ENCODE measurements at regions not wholly inside any gene's neighbourhood (a gene's known extent, or its start where the extent isn't known, plus 50 kb on each side); places are given as distances from the start of the nearest gene placed in this dataset.
"Not testable (repeated sequence)": the region's sequence is repeated elsewhere in the genome, so short reads cannot be mapped to it uniquely, and the experiment has no call there.

DNA sequence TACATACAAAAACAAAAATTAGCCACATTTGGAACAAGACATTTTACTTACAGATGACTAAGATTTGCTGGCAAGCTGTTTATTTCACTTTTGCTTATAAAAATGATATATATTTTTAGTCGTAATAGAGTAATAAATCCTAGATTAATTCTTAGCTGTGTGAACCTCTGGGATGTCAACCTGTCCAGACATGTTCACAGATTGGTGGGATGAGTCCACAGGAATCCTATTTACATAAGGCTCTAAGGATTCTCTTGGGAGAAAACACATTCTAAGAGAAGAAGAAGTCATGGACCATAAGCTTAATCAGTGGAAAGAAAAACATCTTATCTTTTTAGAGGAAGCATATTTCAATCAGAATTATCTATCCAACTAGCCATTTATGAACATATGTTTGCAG, 797.4 kb downstream of the C12orf50 start:
- no peak for DNase-seq

DNA sequence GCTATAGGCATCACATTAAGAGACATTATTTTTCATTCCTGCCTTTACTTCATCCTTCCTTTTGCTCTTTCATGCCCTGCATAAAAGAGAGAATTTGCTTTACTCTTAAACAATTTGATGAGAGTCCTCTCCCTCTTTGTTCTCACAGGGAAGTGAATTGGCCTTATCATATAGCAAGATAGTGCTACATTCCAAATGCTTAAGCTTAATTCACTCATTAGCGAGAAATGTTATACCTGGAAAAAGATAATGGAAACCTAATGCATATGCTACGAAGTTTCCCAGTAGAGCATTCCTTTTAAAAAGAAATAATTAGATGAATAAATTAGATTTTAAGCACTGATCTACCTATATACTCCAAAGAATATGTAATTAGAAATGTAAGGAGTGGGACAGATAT, 798.8 kb downstream of the C12orf50 start:
- no peak for DNase-seq

DNA sequence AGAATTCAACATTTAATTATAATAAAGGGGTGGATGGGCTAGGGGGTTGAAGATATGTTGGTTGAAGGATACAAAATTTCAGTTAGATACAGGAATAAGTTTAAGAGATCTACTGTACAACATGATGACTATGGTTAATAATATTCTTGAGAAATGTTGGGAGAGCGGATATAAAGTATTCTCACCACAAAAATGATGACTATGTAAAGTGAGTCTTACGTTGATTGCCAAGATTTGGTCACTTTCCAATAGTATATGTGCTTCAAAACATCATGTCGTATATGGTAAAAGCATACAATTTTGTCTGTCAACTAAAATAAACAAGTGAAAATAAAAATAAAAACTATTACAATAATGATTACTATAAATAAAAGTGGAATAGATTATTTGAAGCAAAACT, 802.0 kb downstream of the C12orf50 start:
- DNase-seq: no peak

DNA sequence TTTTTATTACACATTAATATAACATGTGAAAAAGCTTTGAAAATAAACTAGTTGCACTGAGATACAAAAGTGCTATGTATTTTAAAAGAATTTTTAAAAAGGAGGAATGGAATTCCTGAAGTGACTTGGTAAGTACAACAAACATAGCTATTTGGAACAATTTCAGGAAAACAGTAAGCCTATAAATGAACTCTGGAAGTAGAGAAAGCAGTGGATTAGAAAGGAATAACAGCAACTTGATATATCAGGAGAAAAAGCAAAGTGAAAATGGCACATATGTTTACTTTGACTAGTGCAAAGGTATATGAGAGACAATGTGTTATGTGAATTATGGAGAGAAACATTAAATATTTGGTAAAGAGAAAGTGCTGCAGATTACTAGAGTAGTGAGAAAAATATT, 811.7 kb downstream of the C12orf50 start:
- no peak for DNase-seq

GRCh38 chr12:87216436-87216835, 812.8 kb downstream of the C12orf50 start:
- DNase-seq: no peak

GRCh38 chr12:87202189-87202588, 827.0 kb downstream of the C12orf50 start:
- DNase-seq: no peak

DNA sequence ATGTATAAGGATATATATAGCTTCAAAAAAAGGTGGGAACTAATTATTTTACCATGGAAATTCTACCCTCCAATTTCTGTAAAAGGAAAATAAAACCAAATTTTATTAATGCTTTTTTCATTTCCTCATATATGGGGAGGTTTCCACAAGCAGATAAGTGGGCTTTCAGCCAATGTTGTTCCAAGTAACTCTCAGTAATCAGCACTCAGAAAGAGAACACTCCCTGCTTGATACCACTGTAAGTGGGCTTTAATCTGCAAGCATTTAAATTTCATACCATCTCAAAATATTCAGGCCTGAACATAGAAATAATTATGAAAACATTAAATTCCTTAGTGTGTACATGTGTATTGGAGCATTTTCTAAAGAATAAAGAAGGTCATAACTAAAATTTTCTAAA, 827.6 kb downstream of the C12orf50 start:
- no peak for DNase-seq

- no peak for DNase-seq
Measured at GRCh38 chr12:87200289-87200979, 828.8 kb downstream of the C12orf50 start.

DNA sequence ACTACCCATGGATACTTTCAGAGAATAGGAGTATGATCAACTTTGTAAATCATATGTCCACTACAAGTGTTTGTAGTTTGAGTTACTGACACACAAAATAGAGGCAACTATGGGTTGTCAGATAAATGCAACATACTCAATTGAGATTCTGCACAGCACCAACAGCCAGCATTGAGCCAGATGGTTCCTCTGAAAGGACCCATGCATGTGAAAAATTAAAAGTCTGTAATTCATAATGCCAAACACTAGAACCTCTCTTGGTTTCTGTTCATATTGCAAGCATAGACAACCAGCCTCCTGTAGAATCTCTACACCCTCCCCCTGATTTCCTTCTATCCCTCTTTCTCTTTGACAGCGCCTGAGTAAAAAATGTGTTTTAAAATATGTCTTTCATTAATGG, 831.0 kb downstream of the C12orf50 start:
- DNase-seq: no peak

- DNase-seq: no peak
Measured at GRCh38 chr12:87196321-87196720, 832.9 kb downstream of the C12orf50 start.

DNA sequence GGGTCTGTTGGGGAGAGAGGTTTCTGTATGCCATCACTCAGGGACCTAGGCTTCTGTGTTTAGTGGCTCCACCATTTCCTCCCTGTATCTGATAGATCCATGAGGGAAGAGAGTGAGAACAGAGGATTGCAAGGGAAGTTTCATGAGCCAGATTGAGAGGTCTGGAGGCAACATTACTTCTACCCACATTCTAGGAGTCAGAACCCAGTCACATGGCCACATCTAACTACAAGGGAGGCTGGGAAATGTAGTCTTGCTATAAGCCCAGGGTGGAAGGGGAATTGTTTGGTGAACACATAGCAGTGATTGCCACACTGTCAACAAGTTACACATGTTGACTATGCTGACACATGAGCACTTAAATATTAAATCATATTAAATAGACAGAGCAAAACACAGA, 834.8 kb downstream of the C12orf50 start:
- not testable (repeated sequence) for DNase-seq

DNA sequence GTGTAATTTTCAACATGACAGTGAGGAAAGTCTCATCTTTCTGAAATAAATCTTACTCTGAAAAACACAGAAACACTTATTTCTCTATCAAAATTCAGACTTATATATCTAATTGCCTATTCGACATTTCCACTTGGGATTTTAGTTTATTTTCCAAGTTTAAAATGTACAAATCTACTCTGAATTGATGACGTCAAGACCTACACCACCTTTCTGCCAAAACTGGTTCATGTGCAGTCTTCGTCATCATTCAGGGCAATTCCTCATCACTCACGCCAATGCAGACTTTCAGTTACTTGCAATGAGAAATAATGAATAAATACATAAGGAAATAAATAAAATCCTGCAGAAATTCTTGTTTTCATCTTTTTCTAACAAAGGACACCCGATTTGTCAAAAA, 843.8 kb downstream of the C12orf50 start:
- no peak for DNase-seq

DNA sequence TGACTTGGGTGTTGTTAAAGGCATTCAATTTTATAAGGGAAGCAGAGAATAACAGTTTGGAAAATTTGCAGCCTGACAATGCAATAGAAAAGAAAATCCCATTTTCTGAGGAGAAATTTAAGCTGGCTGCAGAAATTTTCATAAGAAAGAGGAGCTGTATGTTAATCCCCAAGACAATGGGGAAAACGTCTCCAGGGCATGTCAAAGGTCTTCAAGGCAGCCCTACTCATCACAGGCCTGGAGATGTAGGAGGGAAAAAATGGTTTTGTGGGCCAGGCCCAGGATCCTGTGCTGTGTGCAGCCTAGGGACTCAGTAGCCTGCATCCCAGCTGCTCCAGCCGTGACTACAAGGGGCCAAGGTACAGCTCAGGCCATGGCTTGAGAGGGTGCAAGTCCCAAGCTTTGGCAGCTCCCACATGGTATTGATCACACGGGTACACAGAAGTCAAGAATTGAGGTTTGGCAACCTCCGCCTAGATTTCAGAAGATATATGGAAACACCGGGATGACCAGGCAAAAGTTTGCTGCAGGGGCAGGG, 846.4 kb downstream of the C12orf50 start:
- no peak for DNase-seq

GRCh38 chr12:87171356-87171755, 857.8 kb downstream of the C12orf50 start:
- no peak for DNase-seq

- no peak for DNase-seq
Measured at GRCh38 chr12:87169010-87169409, 860.2 kb downstream of the C12orf50 start.

DNA sequence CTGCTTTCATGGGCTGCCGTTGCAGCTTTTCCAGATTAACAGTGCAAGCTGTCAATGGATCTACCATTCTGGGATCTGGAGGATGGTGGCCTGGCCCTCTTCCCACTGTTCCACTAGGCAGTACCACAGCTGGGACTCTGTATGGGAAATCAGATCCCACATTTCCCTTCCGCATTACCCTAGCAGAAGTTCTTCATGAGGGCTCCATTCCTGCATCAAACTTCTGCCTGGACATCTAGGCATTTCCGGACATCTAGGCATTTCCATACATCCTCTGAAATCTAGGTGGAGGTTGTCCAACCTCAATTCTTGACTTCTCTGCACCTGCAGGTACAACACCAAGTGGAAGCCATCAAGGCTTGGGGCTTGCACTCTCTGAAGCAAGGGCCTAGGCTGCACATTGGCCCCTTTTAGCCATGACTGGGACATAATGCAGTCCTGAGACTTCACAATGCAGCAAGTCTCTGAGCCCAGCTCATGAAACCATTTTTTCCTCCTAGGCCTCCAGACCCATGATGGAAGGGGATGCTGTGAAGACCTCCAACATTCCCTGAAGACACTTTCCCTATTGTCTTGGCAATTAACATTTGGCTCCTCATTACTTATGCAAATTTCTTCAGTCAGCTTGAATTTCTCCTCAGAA, 863.3 kb downstream of the C12orf50 start:
- no peak for DNase-seq

- DNase-seq: no peak
Measured at GRCh38 chr12:87163122-87163521, 866.1 kb downstream of the C12orf50 start.

- DNase-seq: no peak
Measured at GRCh38 chr12:87160848-87161601, 868.2 kb downstream of the C12orf50 start.

- no peak for DNase-seq
Measured at GRCh38 chr12:87157791-87158190, 871.4 kb downstream of the C12orf50 start.

DNA sequence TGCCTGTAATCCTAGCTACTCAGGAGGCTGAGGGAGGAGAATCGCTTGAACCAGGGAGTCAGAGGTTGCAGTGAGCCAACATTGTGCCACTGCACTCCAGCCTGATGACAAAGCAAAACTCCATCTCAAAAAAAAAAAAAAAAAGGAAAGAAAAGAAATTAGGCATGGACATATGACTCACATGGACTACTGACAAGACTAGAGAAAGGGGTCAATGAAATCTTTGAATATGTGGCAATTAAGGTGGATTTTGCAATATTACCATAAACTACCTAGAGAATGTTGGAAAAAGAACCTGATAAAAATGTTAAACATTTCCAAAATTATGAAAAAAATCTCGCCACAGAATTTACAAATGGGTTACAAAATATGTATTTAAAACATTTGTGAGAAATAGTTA, 873.6 kb downstream of the C12orf50 start:
- no peak for DNase-seq

DNA sequence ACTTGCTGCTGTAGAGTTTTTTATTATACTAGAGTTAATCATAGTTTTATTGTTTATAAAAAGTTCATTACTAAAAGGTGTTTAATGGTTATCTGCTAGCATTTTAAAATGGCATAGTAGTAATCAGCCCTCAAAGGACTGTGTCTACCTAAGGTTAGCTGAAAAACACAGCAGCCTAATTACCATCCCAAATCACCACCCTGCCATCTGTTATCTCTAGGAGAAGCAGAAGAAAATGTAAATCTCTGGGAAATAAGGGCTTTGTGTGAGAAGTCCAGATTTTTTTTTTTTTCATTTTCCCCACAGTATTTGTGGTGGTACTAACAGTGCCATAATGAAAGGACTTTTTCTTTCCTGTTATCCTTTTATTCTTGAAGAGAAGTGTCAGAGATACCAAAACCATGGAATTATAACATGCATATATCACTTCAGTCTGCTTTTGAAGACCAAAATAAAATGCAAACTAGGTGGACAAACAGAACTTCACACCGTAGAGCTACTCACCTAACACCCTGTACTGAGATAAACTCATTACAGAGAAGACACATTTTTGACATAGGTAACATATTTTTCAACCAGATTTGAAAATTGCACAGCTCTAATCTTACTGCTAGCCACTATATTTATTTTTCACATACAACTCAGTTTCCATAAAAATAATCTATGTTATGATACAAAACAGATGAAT, 876.2 kb downstream of the C12orf50 start:
- no peak for DNase-seq

DNA sequence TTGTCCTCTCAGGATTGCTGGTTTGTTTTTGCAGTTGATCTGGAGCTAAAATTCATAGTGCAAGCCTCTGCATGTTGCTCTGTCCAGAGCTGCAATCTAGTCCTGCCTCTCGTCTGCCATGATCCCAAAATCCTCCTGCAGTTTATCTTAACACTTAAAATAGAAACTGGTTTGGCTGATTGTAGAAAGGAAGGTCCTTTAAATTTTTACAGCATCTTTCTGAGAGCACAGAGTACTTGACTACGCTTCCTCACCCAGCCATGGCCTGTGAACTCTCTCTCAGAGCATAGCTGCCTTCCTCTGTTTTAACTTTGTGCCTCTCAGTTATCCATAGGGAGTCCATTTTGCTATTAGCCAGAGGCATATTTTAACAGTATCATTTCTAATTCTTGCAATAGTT, 877.1 kb downstream of the C12orf50 start:
- DNase-seq: no peak

DNA sequence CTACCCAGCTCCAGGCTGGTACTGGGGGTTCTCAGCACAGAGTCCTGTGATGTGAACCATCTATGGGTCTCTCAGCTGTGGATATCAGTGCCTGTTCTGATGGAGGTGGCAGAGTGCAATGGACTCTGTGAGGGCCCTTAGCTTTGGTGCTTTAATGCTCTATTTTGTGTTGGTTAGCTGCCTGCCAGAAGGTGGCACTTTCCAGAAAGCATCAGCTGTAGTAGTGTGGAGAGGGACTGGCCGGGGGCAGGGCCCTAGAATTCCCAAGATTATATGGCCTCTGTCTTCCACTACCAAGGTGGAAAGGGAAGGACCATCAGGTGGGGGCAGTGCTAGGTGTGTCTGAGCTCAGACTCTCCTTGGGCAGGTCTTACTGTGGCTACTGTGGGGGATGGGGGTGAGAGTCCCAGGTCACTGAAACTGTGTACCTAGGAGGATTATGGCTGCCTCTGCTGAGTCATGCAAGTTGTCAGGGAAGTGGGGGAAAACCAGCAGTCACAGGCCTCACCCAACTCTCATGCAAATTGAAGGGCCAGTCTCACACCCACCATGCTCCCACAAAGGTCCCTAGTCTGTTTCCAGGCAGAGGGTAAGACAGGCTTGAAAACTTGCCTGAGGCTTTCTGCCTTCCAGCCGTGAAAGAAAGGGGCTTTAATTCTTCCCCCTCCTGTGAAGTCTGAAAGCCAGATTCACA, 878.1 kb downstream of the C12orf50 start:
- no peak for DNase-seq

All from NCI-H526 (cell line).